ENCODE measurements at regions not wholly inside any gene's neighbourhood (a gene's known extent, or its start where the extent isn't known, plus 50 kb on each side); places are given as distances from the start of the nearest gene placed in this dataset.

- Histone ChIP-seq H4K91ac (ENCODE audit: insufficient read length, low read depth, low read length) (no peak overlapping the region), H4K5ac (ENCODE audit: insufficient read length, low read depth, low read length) (no peak overlapping the region), H3K27me3 (ENCODE audit: insufficient read depth, low read length) (no peaks in the 10 kb centered on the region), H3K4ac (ENCODE audit: low read depth, low read length) (no peak overlapping the region), H3K4me1 (ENCODE audit: insufficient read depth, low read length) (peaks cover 2% of the 10 kb centered on the region; the same call in 1 of the 2 replicates), H2BK20ac (ENCODE audit: low read depth, low read length, poor library complexity, severe bottlenecking) (no peak overlapping the region), H2AK5ac (ENCODE audit: insufficient read length, low read length) (no peak overlapping the region), H3K4me2 (ENCODE audit: insufficient read depth, insufficient read length, low read length) (no peak overlapping the region), H3K18ac (ENCODE audit: insufficient read length, low read depth, low read length) (no peak overlapping the region), H3K79me2 (ENCODE audit: insufficient read depth, low read length) (no peaks in the 10 kb centered on the region), H3K79me1 (ENCODE audit: insufficient read depth, low read depth, low read length, poor library complexity, severe bottlenecking) (no peaks in the 10 kb centered on the region), H3K23ac (ENCODE audit: insufficient read length, low read depth, low read length) (no peak overlapping the region), H2BK120ac (ENCODE audit: low read depth, low read length, poor library complexity, severe bottlenecking) (no peak overlapping the region), H3K9ac (ENCODE audit: extremely low read depth, insufficient read length, low read length) (no peak overlapping the region), H3K27ac (ENCODE audit: insufficient read length, low read depth, low read length) (no peak overlapping the region), H3K23me2 (ENCODE audit: insufficient read length, low read depth, low read length, poor library complexity, severe bottlenecking) (no peaks in the 10 kb centered on the region), H4K20me1 (ENCODE audit: control insufficient read depth, insufficient read depth, insufficient read length) (no peaks in the 10 kb centered on the region), H2BK12ac (ENCODE audit: insufficient read length, low read depth, low read length) (no peak overlapping the region), H2AFZ (ENCODE audit: low read length) (no peak overlapping the region), H3K56ac (ENCODE audit: insufficient read length, low read depth, low read length) (no peak overlapping the region), H4K8ac (replicated peaks; ENCODE audit: insufficient read length, low read depth, low read length) (no peak overlapping the region), H2BK15ac (ENCODE audit: low read depth, low read length) (no peak overlapping the region), H3T11ph (ENCODE audit: low read length) (no peak overlapping the region), H3K9me3 (ENCODE audit: control insufficient read depth, low read depth, low read length) (no peaks in the 10 kb centered on the region), H3K14ac (ENCODE audit: insufficient read depth, low read length) (no peak overlapping the region), H2BK5ac (ENCODE audit: insufficient read length, low read length) (no peak overlapping the region)
- no peak for DNase-seq
- no peaks in the 10 kb centered on the region; the same call in 1 of the 2 replicates for H3K27me3 Mint-ChIP-seq (ENCODE audit: low read depth)
- no peak overlapping the region for H3K27ac Mint-ChIP-seq
- no peaks in the 10 kb centered on the region; a peak in 1 of 5 replicates for H3K9me3 Mint-ChIP-seq
- no peak overlapping the region for H3K4me3 Mint-ChIP-seq
- H3K4me1 Mint-ChIP-seq, result peaks cover 16 to 18% of the 10 kb centered on the region in 2 experiments
- TF ChIP-seq CTCF (conservative IDR thresholded peaks at IDR 0.05), result no peak
- no peaks in the 10 kb centered on the region for H3K36me3 Mint-ChIP-seq (ENCODE audit: insufficient read depth in 1 of 3, low read depth in 3 of 3)
- WGBS (ENCODE audit: extremely low coverage, insufficient read length, low lambda C conversion rate), result no CpG with 5 or more reads among the region's 2 CpGs
These were observed 209.7 kb upstream of the PARD3B start for GRCh38 chr2:204335451-204336058.

Data from H9 (cell line).